ENCODE measurements at regions not wholly inside any gene's neighbourhood (a gene's known extent, or its start where the extent isn't known, plus 50 kb on each side); places are given as distances from the start of the nearest gene placed in this dataset.

DNA sequence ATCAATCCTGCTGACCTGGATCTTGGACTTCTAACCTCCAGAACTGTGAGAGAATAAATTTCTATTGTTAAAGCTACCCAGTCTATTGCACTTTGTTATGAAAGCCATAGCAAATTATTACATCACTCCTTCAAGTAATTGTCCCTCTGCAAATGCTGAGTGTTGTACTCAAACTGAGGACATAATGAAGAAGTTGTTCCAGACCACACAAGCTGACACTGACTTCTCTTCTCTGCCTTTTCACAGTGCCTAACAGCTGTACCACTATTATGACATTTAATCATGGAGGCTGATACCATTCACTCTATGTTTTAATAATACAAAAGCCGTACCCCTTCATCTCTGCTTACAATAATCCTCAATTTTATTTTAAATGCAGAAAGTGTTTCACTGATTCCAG, 424.1 kb upstream of the PIK3C3 start:
- Mint-ChIP-seq H3K36me3 (no peaks in the 10 kb centered on the region), H3K27me3 (ENCODE audit: insufficient read depth, low read depth) (peaks cover 2% of the 10 kb centered on the region), H3K4me1 (no peaks in the 10 kb centered on the region), H3K4me3 (no peak overlapping the region), H3K9me3 (no peaks in the 10 kb centered on the region), H3K27ac (no peak overlapping the region)
- TF ChIP-seq, protein P1, sequence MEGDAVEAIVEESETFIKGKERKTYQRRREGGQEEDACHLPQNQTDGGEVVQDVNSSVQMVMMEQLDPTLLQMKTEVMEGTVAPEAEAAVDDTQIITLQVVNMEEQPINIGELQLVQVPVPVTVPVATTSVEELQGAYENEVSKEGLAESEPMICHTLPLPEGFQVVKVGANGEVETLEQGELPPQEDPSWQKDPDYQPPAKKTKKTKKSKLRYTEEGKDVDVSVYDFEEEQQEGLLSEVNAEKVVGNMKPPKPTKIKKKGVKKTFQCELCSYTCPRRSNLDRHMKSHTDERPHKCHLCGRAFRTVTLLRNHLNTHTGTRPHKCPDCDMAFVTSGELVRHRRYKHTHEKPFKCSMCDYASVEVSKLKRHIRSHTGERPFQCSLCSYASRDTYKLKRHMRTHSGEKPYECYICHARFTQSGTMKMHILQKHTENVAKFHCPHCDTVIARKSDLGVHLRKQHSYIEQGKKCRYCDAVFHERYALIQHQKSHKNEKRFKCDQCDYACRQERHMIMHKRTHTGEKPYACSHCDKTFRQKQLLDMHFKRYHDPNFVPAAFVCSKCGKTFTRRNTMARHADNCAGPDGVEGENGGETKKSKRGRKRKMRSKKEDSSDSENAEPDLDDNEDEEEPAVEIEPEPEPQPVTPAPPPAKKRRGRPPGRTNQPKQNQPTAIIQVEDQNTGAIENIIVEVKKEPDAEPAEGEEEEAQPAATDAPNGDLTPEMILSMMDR (IDR thresholded peaks at IDR 0.05) = no peak
- TF ChIP-seq EZH2 (IDR thresholded peaks at IDR 0.05) (no peak), EZH2phosphoT487 (IDR thresholded peaks at IDR 0.05) (no peak)
- H2AFZ ChIP-seq (replicated peaks) = no peak overlapping the region
- H4K20me1 ChIP-seq (ENCODE audit: low read depth) = no peaks in the 10 kb centered on the region
- DNase-seq (ENCODE audit: low spot score) = no peak
- H3K4me1 ChIP-seq = no peaks in the 10 kb centered on the region
- no peak overlapping the region for H3K27ac ChIP-seq
- H3K9ac ChIP-seq = no peak overlapping the region
- H3K27me3 ChIP-seq = no peaks in the 10 kb centered on the region
- no peaks in the 10 kb centered on the region for H3K9me3 ChIP-seq (ENCODE audit: low read depth)
- H3K79me2 ChIP-seq (ENCODE audit: low read depth) = no peaks in the 10 kb centered on the region
- no peaks in the 10 kb centered on the region for H3K36me3 ChIP-seq
- no peaks in the 10 kb centered on the region for H3F3A ChIP-seq (ENCODE audit: low read depth)
- no peak overlapping the region for H3K4me3 ChIP-seq
- H3K4me2 ChIP-seq = no peak overlapping the region

DNA sequence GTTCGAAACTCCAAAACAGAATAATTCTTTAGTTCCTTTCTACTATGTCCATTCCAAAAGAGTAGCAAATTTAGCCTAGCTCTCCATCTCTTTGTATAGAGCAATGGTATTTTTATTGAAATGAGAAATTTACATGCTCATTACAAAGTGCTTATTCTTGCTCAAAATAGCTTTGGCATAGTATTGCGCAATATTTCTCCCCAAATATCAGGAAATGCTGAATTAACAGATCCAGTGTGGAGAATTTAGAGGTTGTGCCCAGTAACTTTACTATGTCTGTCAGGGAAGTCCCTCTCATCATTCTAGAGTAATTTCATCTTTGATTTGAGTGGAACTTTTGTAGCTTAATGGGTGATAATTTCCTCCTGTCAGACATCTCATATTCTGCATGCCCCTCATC, 425.9 kb upstream of the PIK3C3 start:
- no peak overlapping the region for H3K27ac Mint-ChIP-seq
- no peaks in the 10 kb centered on the region for H3K27me3 ChIP-seq
- H3K79me2 ChIP-seq (ENCODE audit: low read depth) = no peaks in the 10 kb centered on the region
- H2AFZ ChIP-seq (replicated peaks) = no peak overlapping the region
- no peak overlapping the region for H3K9ac ChIP-seq
- H3K36me3 ChIP-seq = no peaks in the 10 kb centered on the region
- no peaks in the 10 kb centered on the region for H3F3A ChIP-seq (ENCODE audit: low read depth)
- H3K4me2 ChIP-seq = no peak overlapping the region
- H3K4me3 Mint-ChIP-seq = no peak overlapping the region
- H3K27me3 Mint-ChIP-seq (ENCODE audit: insufficient read depth, low read depth) = peaks cover 2% of the 10 kb centered on the region
- no peaks in the 10 kb centered on the region for H3K4me1 ChIP-seq
- H3K9me3 ChIP-seq (ENCODE audit: low read depth) = no peaks in the 10 kb centered on the region
- DNase-seq (ENCODE audit: low spot score) = no peak
- no peaks in the 10 kb centered on the region for H4K20me1 ChIP-seq (ENCODE audit: low read depth)
- no peak overlapping the region for H3K27ac ChIP-seq
- H3K9me3 Mint-ChIP-seq = no peaks in the 10 kb centered on the region
- no peaks in the 10 kb centered on the region for H3K4me1 Mint-ChIP-seq
- no peaks in the 10 kb centered on the region for H3K36me3 Mint-ChIP-seq
- H3K4me3 ChIP-seq = no peak overlapping the region
- TF ChIP-seq, protein P1 (IDR thresholded peaks at IDR 0.05) = no peak
- TF ChIP-seq EZH2phosphoT487 (IDR thresholded peaks at IDR 0.05) = no peak
- TF ChIP-seq EZH2 (IDR thresholded peaks at IDR 0.05) = no peak

DNA sequence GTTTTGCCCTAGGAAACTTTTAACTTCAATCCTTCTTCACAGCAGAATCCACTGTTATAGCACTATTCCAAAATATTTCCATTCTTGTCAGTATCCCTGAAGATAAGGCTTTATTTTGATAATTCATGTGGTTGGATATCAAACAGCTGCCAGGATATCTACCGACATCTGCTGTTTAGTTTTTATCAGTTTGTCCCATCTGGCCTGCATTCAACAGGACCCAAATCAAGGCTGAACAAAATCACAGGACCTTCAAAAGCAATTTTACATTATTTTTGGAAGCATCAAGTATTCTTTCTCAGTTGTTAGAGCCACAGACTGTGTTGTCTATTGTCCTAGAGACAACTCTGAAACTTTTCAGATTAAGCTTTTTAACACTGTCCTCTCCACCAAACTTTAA, 429.0 kb upstream of the PIK3C3 start:
- TF ChIP-seq, protein P1 (IDR thresholded peaks at IDR 0.05) = no peak
- no peak for TF ChIP-seq EZH2 (IDR thresholded peaks at IDR 0.05)
- TF ChIP-seq EZH2phosphoT487 (IDR thresholded peaks at IDR 0.05) = no peak
- Histone ChIP-seq H3K9me3 (ENCODE audit: low read depth) (no peaks in the 10 kb centered on the region), H3K4me3 (no peak overlapping the region), H3K36me3 (no peaks in the 10 kb centered on the region), H3K9ac (no peak overlapping the region), H3K4me2 (no peak overlapping the region), H3F3A (ENCODE audit: low read depth) (no peaks in the 10 kb centered on the region), H2AFZ (replicated peaks) (no peak overlapping the region), H3K27me3 (no peaks in the 10 kb centered on the region), H3K4me1 (no peaks in the 10 kb centered on the region), H3K27ac (no peak overlapping the region), H4K20me1 (ENCODE audit: low read depth) (no peaks in the 10 kb centered on the region), H3K79me2 (ENCODE audit: low read depth) (no peaks in the 10 kb centered on the region)
- H3K4me3 Mint-ChIP-seq = no peak overlapping the region
- no peaks in the 10 kb centered on the region for H3K36me3 Mint-ChIP-seq
- DNase-seq (ENCODE audit: low spot score) = no peak
- no peaks in the 10 kb centered on the region for H3K4me1 Mint-ChIP-seq
- no peaks in the 10 kb centered on the region for H3K9me3 Mint-ChIP-seq
- peaks cover 2% of the 10 kb centered on the region for H3K27me3 Mint-ChIP-seq (ENCODE audit: insufficient read depth, low read depth)
- no peak overlapping the region for H3K27ac Mint-ChIP-seq
